ENCODE measurements at regions not wholly inside any gene's neighbourhood (a gene's known extent, or its start where the extent isn't known, plus 50 kb on each side); places are given as distances from the start of the nearest gene placed in this dataset.

- Histone ChIP-seq H3K36me3 (no peaks in the 10 kb centered on the region), H3K4me3 (no peak overlapping the region), H3K27ac (peak overlapping the region; percentile 78), H3K4me1 (peaks cover 24% of the 10 kb centered on the region), H3K9me3 (no peaks in the 10 kb centered on the region), H3K27me3 (no peaks in the 10 kb centered on the region)
- WGBS = 49% methylated on average over 3 of the region's 3 CpGs
- no peak for DNase-seq (ENCODE audit: low spot score in 2 of 2)
- TF ChIP-seq POLR2AphosphoS5 (IDR thresholded peaks at IDR 0.05) = no peak
Measured at GRCh38 chr21:41641510-41641815, 125.4 kb downstream of the RIPK4 start.

GRCh38 chr21:41640748-41641509, 125.9 kb downstream of the RIPK4 start:
- Histone ChIP-seq H3K27ac (peak overlapping the region; percentile 78), H3K27me3 (no peaks in the 10 kb centered on the region), H3K4me3 (no peak overlapping the region), H3K4me1 (peaks cover 24% of the 10 kb centered on the region), H3K9me3 (no peaks in the 10 kb centered on the region), H3K36me3 (no peaks in the 10 kb centered on the region)
- TF ChIP-seq CTCF (IDR thresholded peaks at IDR 0.05) (no peak), EP300 (IDR thresholded peaks at IDR 0.05) (no peak), POLR2AphosphoS5 (IDR thresholded peaks at IDR 0.05) (no peak), POLR2A (IDR thresholded peaks at IDR 0.05) (no peak)
- WGBS = 74% methylated on average over 6 of the region's 6 CpGs
- peak in 1 of 2 donors; percentile 65 for DNase-seq (ENCODE audit: low spot score in 2 of 2)

- no peak overlapping the region for H3K27ac ChIP-seq
- no peaks in the 10 kb centered on the region for H3K9me3 ChIP-seq
- H3K4me1 ChIP-seq = peaks cover 24% of the 10 kb centered on the region
- DNase-seq (ENCODE audit: low spot score in 2 of 2) = peak in 1 of 2 donors; percentile 67
- H3K27me3 ChIP-seq = no peaks in the 10 kb centered on the region
- H3K4me3 ChIP-seq = no peak overlapping the region
- H3K36me3 ChIP-seq = no peaks in the 10 kb centered on the region
- no peak for TF ChIP-seq POLR2A (IDR thresholded peaks at IDR 0.05)
- TF ChIP-seq CTCF (IDR thresholded peaks at IDR 0.05) = no peak
- TF ChIP-seq EP300 (IDR thresholded peaks at IDR 0.05) = no peak
- no peak for TF ChIP-seq POLR2AphosphoS5 (IDR thresholded peaks at IDR 0.05)
- 97% methylated on average over 5 of the region's 5 CpGs for WGBS
Measured at GRCh38 chr21:41639766-41640165, 127.1 kb downstream of the RIPK4 start.

GRCh38 chr21:41639336-41639735, 127.5 kb downstream of the RIPK4 start:
- peaks cover 28% of the 10 kb centered on the region for H3K4me1 ChIP-seq
- no peak overlapping the region for H3K27ac ChIP-seq
- no peaks in the 10 kb centered on the region for H3K27me3 ChIP-seq
- no peaks in the 10 kb centered on the region for H3K9me3 ChIP-seq
- 98% methylated on average over 6 of the region's 10 CpGs for WGBS
- H3K4me3 ChIP-seq = no peak overlapping the region
- peak in 1 of 2 donors; percentile 40 for DNase-seq (ENCODE audit: low spot score in 2 of 2)
- H3K36me3 ChIP-seq = no peaks in the 10 kb centered on the region
- no peak for TF ChIP-seq POLR2A (IDR thresholded peaks at IDR 0.05)
- no peak for TF ChIP-seq POLR2AphosphoS5 (IDR thresholded peaks at IDR 0.05)
- no peak for TF ChIP-seq EP300 (IDR thresholded peaks at IDR 0.05)
- no peak for TF ChIP-seq CTCF (IDR thresholded peaks at IDR 0.05)

GRCh38 chr21:41638201-41638790, 128.6 kb downstream of the RIPK4 start:
- Histone ChIP-seq H3K36me3 (no peaks in the 10 kb centered on the region), H3K27ac (no peak overlapping the region), H3K4me1 (peaks cover 31% of the 10 kb centered on the region), H3K27me3 (no peaks in the 10 kb centered on the region), H3K4me3 (no peak overlapping the region), H3K9me3 (no peaks in the 10 kb centered on the region)
- 48% methylated on average over 3 of the region's 3 CpGs for WGBS
- peak in 1 of 2 donors; percentile 28 for DNase-seq (ENCODE audit: low spot score in 2 of 2)
- TF ChIP-seq POLR2A (IDR thresholded peaks at IDR 0.05) (no peak), EP300 (IDR thresholded peaks at IDR 0.05) (no peak), CTCF (IDR thresholded peaks at IDR 0.05) (no peak), POLR2AphosphoS5 (IDR thresholded peaks at IDR 0.05) (no peak)

Measured in suprapubic skin (tissue), 4 donors.